Skeletal muscle tissue (tissue), 1 donor: ENCODE measurements at regions not wholly inside any gene's neighbourhood (a gene's known extent, or its start where the extent isn't known, plus 50 kb on each side); places are given as distances from the start of the nearest gene placed in this dataset. TPM values are rescaled to one million over a fixed set of nuclear protein-coding genes. Genes with fewer than 3 reads are reported as not detected.

ENCODE experiments used
- small RNA-seq: library from RNA; depleted of rRNA; stranded (forward); fragments of <200 nt; gene quantifications from one replicate; pipeline ENCODE3, GENCODE V24; 2014

Small RNA genes in the stretch of these regions (small RNA-seq; reads per million reads assigned to genes)
- not detected for gene MRPS36P2
